HepG2 (cell line): ENCODE measurements at regions not wholly inside any gene's neighbourhood (a gene's known extent, or its start where the extent isn't known, plus 50 kb on each side); places are given as distances from the start of the nearest gene placed in this dataset.

ENCODE experiments used
- ATAC-seq: fragments of 200-7000 bp; cut with Tn5 transposase; 3 replicates; pipeline ENCODE4 v1.9.1; 2020; ENCODE audit warnings: mild to moderate bottlenecking, moderate library complexity
- BruUV-seq: library from RNA; stranded (reverse); fragments of 400-500 nt; replicated peaks from 2 replicates; lab custom pipeline; 2021; lab: Mats Ljungman, UMichigan
- CTCF ChIA-PET: fragments of 300-600 bp; formaldehyde crosslinking; extraction: SDS; loops from one replicate; lab custom pipeline; 2021; ENCODE audit warnings: low total read pairs, inconsistent platforms, low intra/inter-chr PET ratio; lab: Yijun Ruan, JAX
- POLR2A ChIA-PET: fragments of 350-600 bp; sonication (Branson Sonifier 250); formaldehyde crosslinking; loops from one replicate; lab custom pipeline; 2020; ENCODE audit warnings: antibody characterized with exemption, inconsistent platforms; lab: Yijun Ruan, JAX
- DNase-seq: peaks from one replicate; pipeline ENCODE4 v3.0.0-alpha.2; 2015; ENCODE audit warnings: low spot score
- FAIRE-seq: peaks from 3 replicates; lab custom pipeline; 2011; peaks lifted over from hg19 to GRCh38; lab: Jason Lieb, UNC
- H2AFZ ChIP-seq: one replicate; pipeline ENCODE4 v1.6.1; 2011; ENCODE audit warnings: low read length, inconsistent platforms
- H3K27ac ChIP-seq: fragments of 300-600 bp; 3 replicates; pipeline ENCODE4 v1.8.0; 2011; ENCODE audit warnings: mixed run types, mild to moderate bottlenecking, mixed read lengths, low read length, inconsistent platforms; ENCODE audit not compliant: insufficient read depth; ENCODE audit errors: extremely low read length
- H3K27me3 ChIP-seq, 2 experiments: fragments of 200-600 bp in 1 of 2; 2 replicates in 1 of 2; 3 replicates in 1 of 2; pipeline versions ENCODE4 v1.6.0 to v1.8.0; 2011; ENCODE audit warnings: low read length in 2 of 2, mild to moderate bottlenecking in 2 of 2, moderate library complexity in 2 of 2, inconsistent platforms in 1 of 2; ENCODE audit not compliant: insufficient read depth in 2 of 2, control insufficient read depth in 1 of 2
- H3K36me3 ChIP-seq, 2 experiments: fragments of 200-600 bp in 1 of 2; replicated peaks in 1 of 2; 2 replicates in 1 of 2; 3 replicates in 1 of 2; pipeline versions ENCODE4 v1.5.1 to v1.8.0; 2011; ENCODE audit warnings: low read length in 2 of 2, inconsistent platforms in 1 of 2; ENCODE audit not compliant: insufficient read depth in 2 of 2, control insufficient read depth in 1 of 2
- H3K4me1 ChIP-seq: 2 replicates; pipeline ENCODE4 v1.5.1; 2012; ENCODE audit warnings: low read length, inconsistent platforms; ENCODE audit not compliant: insufficient read depth
- H3K4me2 ChIP-seq: 2 replicates; pipeline ENCODE4 v1.6.0; 2011; ENCODE audit warnings: low read depth, low read length, inconsistent platforms
- H3K4me3 ChIP-seq, 3 experiments: fragments of 200-600 bp in 1 of 3; sonication (generic), shearing (Covaris generic) in 1 of 3; replicated peaks in 1 of 3; 2 replicates each; pipeline ENCODE4 v1.5.1; 2011 to 2016; ENCODE audit warnings: low read length in 3 of 3, inconsistent platforms in 2 of 3, low read depth in 2 of 3, mild to moderate bottlenecking in 2 of 3, control low read depth in 1 of 3, mixed read lengths in 1 of 3; ENCODE audit not compliant: insufficient read depth in 1 of 3
- H3K79me2 ChIP-seq: one replicate; pipeline ENCODE4 v1.6.1; 2011; ENCODE audit warnings: low read length, inconsistent platforms; ENCODE audit not compliant: insufficient read depth
- H3K9ac ChIP-seq: 2 replicates; pipeline ENCODE4 v1.6.0; 2011; ENCODE audit warnings: mild to moderate bottlenecking, low read depth, low read length, inconsistent platforms; ENCODE audit not compliant: insufficient read depth
- H3K9me3 ChIP-seq: 2 replicates; pipeline ENCODE4 v1.5.1; 2012; ENCODE audit warnings: mild to moderate bottlenecking, low read length
- H4K20me1 ChIP-seq: 2 replicates; pipeline ENCODE4 v1.6.0; 2011; ENCODE audit warnings: inconsistent platforms, mild to moderate bottlenecking, low read length, moderate library complexity; ENCODE audit not compliant: insufficient read depth
- CSRNP2 ChIP-seq: sonication (generic); formaldehyde crosslinking; conservative IDR thresholded peaks from 2 replicates; pipeline ENCODE4 v1.8.0; 2022; ENCODE audit warnings: low read depth, missing genetic modification reagents
- HOXA9 ChIP-seq: sonication (generic); formaldehyde crosslinking; IDR thresholded peaks from 2 replicates; pipeline ENCODE4 v1.8.1; 2022; ENCODE audit warnings: missing genetic modification reagents, mild to moderate bottlenecking, moderate library complexity, borderline replicate concordance
- KDM4B ChIP-seq: sonication (generic); formaldehyde crosslinking; IDR thresholded peaks from 2 replicates; pipeline ENCODE4 v1.4.0; 2020; ENCODE audit warnings: missing genetic modification reagents
- NCOR1 ChIP-seq: fragments of 200-600 bp; sonication (generic); IDR thresholded peaks from 2 replicates; pipeline ENCODE4 v1.7.0; 2017; ENCODE audit warnings: antibody characterized with exemption, low read length, borderline replicate concordance
- PITX1 ChIP-seq: sonication (generic); formaldehyde crosslinking; IDR thresholded peaks from 2 replicates; pipeline ENCODE4 v1.5.1; 2020; ENCODE audit warnings: mild to moderate bottlenecking, missing genetic modification reagents
- in situ Hi-C: cut with HindIII; loops from 2 replicates; pipeline ENCODE4 v1.10.0; 2017; ENCODE audit warnings: low pct_unique_long_range_greater_than_20kb; ENCODE audit not compliant: extremely low pct_ligation_motif_present
- intact Hi-C: fragments of 100-400 bp; cut with micrococcal nuclease; formaldehyde crosslinking; loops from one replicate; pipeline ENCODE4 v1.10.0; 2022; ENCODE audit not compliant: unreplicated experiment
- TF ChIP-seq, protein P1 (sequence below): sonication (generic); formaldehyde crosslinking; IDR thresholded peaks from 2 replicates; pipeline ENCODE4 v1.8.0; 2022; ENCODE audit warnings: mild to moderate bottlenecking, missing genetic modification reagents
- TF ChIP-seq, protein P2 (sequence below): sonication (generic); formaldehyde crosslinking; IDR thresholded peaks from 2 replicates; pipeline ENCODE4 v1.8.1; 2022; ENCODE audit warnings: mild to moderate bottlenecking, missing genetic modification reagents
- TF ChIP-seq, protein P3 (sequence below): sonication (generic); IDR thresholded peaks from 2 replicates; pipeline ENCODE4 v1.6.1; 2016; ENCODE audit warnings: low read depth, borderline replicate concordance
- TF ChIP-seq, protein P4 (sequence below): sonication (generic); formaldehyde crosslinking; IDR thresholded peaks from 2 replicates; pipeline ENCODE4 v1.4.0; 2020; ENCODE audit warnings: missing genetic modification reagents

DNA sequence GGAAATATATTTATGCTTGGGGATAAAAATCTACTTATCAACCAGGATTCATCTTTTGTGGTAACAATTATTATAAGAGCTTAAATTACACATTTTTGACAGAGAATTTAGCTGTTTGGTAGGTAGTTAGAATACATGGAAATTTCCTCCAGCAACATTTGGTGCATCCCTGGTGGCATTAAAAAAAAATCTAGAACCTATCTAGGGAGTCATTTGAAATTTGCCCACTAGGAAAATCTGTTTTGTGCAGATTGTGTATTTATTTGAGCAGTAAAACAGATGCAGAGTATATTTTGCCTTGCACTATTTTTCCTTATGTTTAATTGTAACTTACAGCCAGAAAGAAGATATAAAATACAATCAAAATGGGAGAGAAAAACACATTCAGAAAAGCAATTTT, 208.4 kb upstream of the LRP1B start:
- no peak overlapping the region for H3K27ac ChIP-seq
- TF ChIP-seq, protein P1, sequence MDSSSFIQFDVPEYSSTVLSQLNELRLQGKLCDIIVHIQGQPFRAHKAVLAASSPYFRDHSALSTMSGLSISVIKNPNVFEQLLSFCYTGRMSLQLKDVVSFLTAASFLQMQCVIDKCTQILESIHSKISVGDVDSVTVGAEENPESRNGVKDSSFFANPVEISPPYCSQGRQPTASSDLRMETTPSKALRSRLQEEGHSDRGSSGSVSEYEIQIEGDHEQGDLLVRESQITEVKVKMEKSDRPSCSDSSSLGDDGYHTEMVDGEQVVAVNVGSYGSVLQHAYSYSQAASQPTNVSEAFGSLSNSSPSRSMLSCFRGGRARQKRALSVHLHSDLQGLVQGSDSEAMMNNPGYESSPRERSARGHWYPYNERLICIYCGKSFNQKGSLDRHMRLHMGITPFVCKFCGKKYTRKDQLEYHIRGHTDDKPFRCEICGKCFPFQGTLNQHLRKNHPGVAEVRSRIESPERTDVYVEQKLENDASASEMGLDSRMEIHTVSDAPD, result no peak
- TF ChIP-seq, protein P2, sequence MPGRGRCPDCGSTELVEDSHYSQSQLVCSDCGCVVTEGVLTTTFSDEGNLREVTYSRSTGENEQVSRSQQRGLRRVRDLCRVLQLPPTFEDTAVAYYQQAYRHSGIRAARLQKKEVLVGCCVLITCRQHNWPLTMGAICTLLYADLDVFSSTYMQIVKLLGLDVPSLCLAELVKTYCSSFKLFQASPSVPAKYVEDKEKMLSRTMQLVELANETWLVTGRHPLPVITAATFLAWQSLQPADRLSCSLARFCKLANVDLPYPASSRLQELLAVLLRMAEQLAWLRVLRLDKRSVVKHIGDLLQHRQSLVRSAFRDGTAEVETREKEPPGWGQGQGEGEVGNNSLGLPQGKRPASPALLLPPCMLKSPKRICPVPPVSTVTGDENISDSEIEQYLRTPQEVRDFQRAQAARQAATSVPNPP (CRISPR knock-in tag), result no peak
- TF ChIP-seq, protein P3, sequence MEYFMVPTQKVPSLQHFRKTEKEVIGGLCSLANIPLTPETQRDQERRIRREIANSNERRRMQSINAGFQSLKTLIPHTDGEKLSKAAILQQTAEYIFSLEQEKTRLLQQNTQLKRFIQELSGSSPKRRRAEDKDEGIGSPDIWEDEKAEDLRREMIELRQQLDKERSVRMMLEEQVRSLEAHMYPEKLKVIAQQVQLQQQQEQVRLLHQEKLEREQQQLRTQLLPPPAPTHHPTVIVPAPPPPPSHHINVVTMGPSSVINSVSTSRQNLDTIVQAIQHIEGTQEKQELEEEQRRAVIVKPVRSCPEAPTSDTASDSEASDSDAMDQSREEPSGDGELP, result no peak
- TF ChIP-seq KDM4B (CRISPR knock-in tag), result no peak
- TF ChIP-seq, protein P4, sequence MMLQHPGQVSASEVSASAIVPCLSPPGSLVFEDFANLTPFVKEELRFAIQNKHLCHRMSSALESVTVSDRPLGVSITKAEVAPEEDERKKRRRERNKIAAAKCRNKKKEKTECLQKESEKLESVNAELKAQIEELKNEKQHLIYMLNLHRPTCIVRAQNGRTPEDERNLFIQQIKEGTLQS, result no peak
- TF ChIP-seq NCOR1, result no peak
- no peak for TF ChIP-seq PITX1
- no peak for TF ChIP-seq HOXA9 (CRISPR knock-in tag)
- TF ChIP-seq CSRNP2, result no peak
- no peaks in the 10 kb centered on the region for H3K4me1 ChIP-seq
- no peak for FAIRE-seq
- H3K36me3 ChIP-seq, result no peaks in the 10 kb centered on the region
- in situ Hi-C loops, result no loop called here
- no peak overlapping the region for H2AFZ ChIP-seq
- no peak overlapping the region for H3K9ac ChIP-seq
- no peak for DNase-seq
- ChIA-PET POLR2A (no interaction called here), CTCF (no interaction called here)
- H3K79me2 ChIP-seq, result no peaks in the 10 kb centered on the region
- H3K27me3 ChIP-seq, result no peaks in the 10 kb centered on the region
- no peak for ATAC-seq
- H3K4me3 ChIP-seq, result no peak overlapping the region
- intact Hi-C loops, result no loop called here
- no peaks in the 10 kb centered on the region for H4K20me1 ChIP-seq
- no TSS peak for BruUV-seq
- no peak overlapping the region for H3K4me2 ChIP-seq
- H3K9me3 ChIP-seq, result no peaks in the 10 kb centered on the region
